Natural killer cell treated with Interleukin-12 subunit alpha and Interleukin-12 subunit beta and Interleukin-15 and Interleukin-18, amount 100 ng/mL, for 72 hours (primary cell): ENCODE measurements at regions not wholly inside any gene's neighbourhood (a gene's known extent, or its start where the extent isn't known, plus 50 kb on each side); places are given as distances from the start of the nearest gene placed in this dataset.
"Not testable (repeated sequence)": the region's sequence is repeated elsewhere in the genome, so short reads cannot be mapped to it uniquely, and the experiment has no call there.

ENCODE experiments used
- ATAC-seq, 2 donors: fragments of 150-1000 bp; cut with Tn5 transposase in 1 of 2; sonication (Bioruptor Pico), chemical (Tn5 transposase) in 1 of 2; 2 replicates each; pipeline ENCODE4 v1.10.0; 2021
- DNase-seq: peaks from one replicate; pipeline ENCODE4 v3.0.0; 2022; ENCODE audit warnings: low spot score
- H3K27ac Mint-ChIP-seq, 2 donors: 1 replicate in 1 of 2; 2 replicates in 1 of 2; pipeline ENCODE4 v1.8.0; 2022; ENCODE audit warnings: mixed read lengths in 2 of 2, mild to moderate bottlenecking in 1 of 2, moderate library complexity in 1 of 2
- H3K27me3 Mint-ChIP-seq, 2 donors: 1 replicate in 1 of 2; 2 replicates in 1 of 2; pipeline ENCODE4 v1.8.0; 2022; ENCODE audit warnings: mixed read lengths in 2 of 2
- H3K36me3 Mint-ChIP-seq: one replicate; pipeline ENCODE4 v1.8.0; 2022; ENCODE audit warnings: mixed read lengths
- H3K4me1 Mint-ChIP-seq, 2 donors: 1 replicate in 1 of 2; 2 replicates in 1 of 2; pipeline ENCODE4 v1.8.0; 2022; ENCODE audit warnings: low read depth in 2 of 2, mixed read lengths in 2 of 2, mild to moderate bottlenecking in 1 of 2
- H3K4me3 Mint-ChIP-seq: one replicate; pipeline ENCODE4 v1.8.0; 2022; ENCODE audit warnings: mixed read lengths
- H3K9me3 Mint-ChIP-seq: 2 replicates; pipeline ENCODE4 v1.8.0; 2022; ENCODE audit warnings: mixed read lengths

DNA sequence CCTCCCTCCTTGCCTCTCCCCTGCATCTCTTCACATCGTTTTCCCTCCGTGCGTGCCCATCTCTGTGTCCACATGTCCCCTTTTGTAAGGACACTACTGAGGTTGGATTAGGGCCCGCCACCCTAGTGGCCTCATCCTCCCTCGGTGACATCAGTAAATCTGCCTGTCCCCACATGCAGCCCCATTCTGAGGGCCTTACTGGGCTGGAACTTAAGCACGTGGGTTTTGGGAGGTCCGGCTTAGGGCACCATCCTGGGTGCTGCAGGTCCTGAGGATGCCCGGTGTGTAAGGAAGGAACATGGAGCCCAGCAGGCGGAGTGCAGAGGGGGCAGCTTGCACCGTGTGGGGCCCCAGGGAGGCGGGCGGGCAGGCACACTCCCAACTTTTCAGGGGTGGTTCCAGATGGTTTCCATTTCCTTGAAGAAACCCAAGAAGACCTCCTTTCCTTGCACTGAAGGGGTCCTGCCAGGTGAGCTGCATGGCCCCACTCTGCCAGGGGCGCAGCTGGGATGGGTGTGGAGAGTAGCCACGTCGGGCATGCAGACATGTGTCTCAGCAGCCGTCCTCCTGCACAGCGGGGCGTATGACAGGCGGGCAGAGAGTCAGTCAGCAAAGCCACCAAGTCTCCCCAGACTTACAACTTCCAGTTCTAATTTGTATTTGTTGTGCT lies 329.9 kb downstream of the QKI start:
- no peak overlapping the region for H3K4me3 Mint-ChIP-seq
- no peak for DNase-seq
- H3K36me3 Mint-ChIP-seq = no peaks in the 10 kb centered on the region
- no peaks in the 10 kb centered on the region for H3K27me3 Mint-ChIP-seq
- no peaks in the 10 kb centered on the region for H3K9me3 Mint-ChIP-seq
- H3K4me1 Mint-ChIP-seq = peaks cover under 1 to 15% of the 10 kb centered on the region in 2 donors
- no peak overlapping the region for H3K27ac Mint-ChIP-seq
- ATAC-seq = no peak

GRCh38 chr6:163743796-163744195 lies 329.3 kb downstream of the QKI start:
- no peaks in the 10 kb centered on the region for H3K27me3 Mint-ChIP-seq
- no peaks in the 10 kb centered on the region for H3K9me3 Mint-ChIP-seq
- no peak for DNase-seq
- peaks cover 2 to 15% of the 10 kb centered on the region in 2 donors for H3K4me1 Mint-ChIP-seq
- ATAC-seq = no peak
- H3K36me3 Mint-ChIP-seq = no peaks in the 10 kb centered on the region
- no peak overlapping the region for H3K4me3 Mint-ChIP-seq
- no peak overlapping the region for H3K27ac Mint-ChIP-seq

DNA sequence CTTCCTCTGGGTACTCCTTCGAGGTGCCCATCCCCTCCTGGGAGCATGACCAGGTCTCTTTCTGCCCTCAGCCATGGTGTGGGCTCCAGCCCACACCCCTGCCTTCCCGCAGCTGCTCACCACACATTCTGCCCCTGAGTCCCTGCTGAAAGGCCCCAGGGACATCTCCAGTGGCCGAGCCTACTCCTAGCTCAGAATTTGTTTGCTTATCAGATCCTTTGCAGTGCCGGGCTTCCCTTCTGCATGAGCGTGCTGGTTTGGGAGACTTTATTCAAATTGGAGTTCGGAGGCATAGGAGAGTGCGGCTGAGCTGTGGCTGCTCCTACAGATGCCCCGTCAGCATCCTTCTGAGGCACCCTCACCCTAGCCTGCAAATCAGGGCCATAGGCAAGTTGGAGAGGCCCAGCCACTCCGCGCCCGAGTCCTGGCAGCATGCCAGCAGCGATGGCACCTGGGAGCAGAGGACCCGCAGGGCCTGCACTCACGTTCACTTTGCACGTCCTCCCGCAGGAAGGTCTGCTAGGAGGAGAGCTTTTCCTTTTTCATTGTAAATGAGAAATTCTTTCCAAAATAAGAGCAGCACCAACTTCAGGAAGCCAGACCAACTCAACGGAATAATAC lies 327.3 kb downstream of the QKI start:
- H3K27me3 Mint-ChIP-seq = no peaks in the 10 kb centered on the region
- H3K9me3 Mint-ChIP-seq = no peaks in the 10 kb centered on the region
- ATAC-seq (no peak), DNase-seq (no peak)
- H3K4me3 Mint-ChIP-seq = no peak overlapping the region
- H3K27ac Mint-ChIP-seq = no peak overlapping the region
- peaks cover 5 to 8% of the 10 kb centered on the region in 2 donors for H3K4me1 Mint-ChIP-seq
- H3K36me3 Mint-ChIP-seq = no peaks in the 10 kb centered on the region

GRCh38 chr6:163741342-163741741 lies 326.8 kb downstream of the QKI start:
- Mint-ChIP-seq H3K27me3 (peaks cover 0 to 3% of the 10 kb centered on the region in 2 donors), H3K36me3 (no peaks in the 10 kb centered on the region), H3K4me3 (no peak overlapping the region), H3K27ac (no peak overlapping the region), H3K4me1 (peaks cover 3 to 8% of the 10 kb centered on the region in 2 donors), H3K9me3 (no peaks in the 10 kb centered on the region)
- DNase-seq = no peak
- ATAC-seq = no peak

DNA sequence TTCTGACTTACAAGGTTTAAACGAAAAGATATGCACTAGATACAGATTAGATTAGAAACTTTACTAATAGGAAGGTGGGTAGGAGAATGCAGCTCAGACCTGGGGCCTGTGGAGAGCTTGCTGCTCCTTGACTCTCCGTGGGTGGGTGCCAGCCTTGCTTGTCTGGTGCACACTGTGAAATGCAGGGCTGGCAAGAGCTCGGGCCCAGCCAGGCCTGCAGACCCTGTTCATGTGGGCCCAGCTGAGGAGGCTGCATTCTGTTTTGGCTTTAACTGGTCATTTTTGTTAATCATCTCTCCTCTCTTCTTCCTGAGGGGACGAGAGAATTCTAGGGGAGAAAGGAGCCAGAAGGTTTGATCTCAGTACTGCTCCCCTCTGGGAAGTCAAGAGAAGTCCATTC lies 325.4 kb downstream of the QKI start:
- Mint-ChIP-seq H3K4me3 (no peak overlapping the region), H3K4me1 (peaks cover 5 to 8% of the 10 kb centered on the region in 2 donors), H3K27ac (no peak overlapping the region), H3K9me3 (no peaks in the 10 kb centered on the region), H3K27me3 (peaks cover 0 to 3% of the 10 kb centered on the region in 2 donors), H3K36me3 (no peaks in the 10 kb centered on the region)
- ATAC-seq (no peak), DNase-seq (no peak)

GRCh38 chr6:163739408-163739725 lies 324.8 kb downstream of the QKI start:
- DNase-seq (no peak), ATAC-seq (no peak)
- Mint-ChIP-seq H3K4me1 (peaks cover 5 to 8% of the 10 kb centered on the region in 2 donors), H3K27ac (no peak overlapping the region), H3K4me3 (no peak overlapping the region), H3K9me3 (no peaks in the 10 kb centered on the region), H3K27me3 (peaks cover 0 to 3% of the 10 kb centered on the region in 2 donors), H3K36me3 (no peaks in the 10 kb centered on the region)

GRCh38 chr6:163738725-163739407 lies 324.3 kb downstream of the QKI start:
- no peak for ATAC-seq
- no peak for DNase-seq
- Mint-ChIP-seq H3K36me3 (no peaks in the 10 kb centered on the region), H3K4me3 (no peak overlapping the region), H3K27me3 (peaks cover 0 to 3% of the 10 kb centered on the region in 2 donors), H3K9me3 (no peaks in the 10 kb centered on the region), H3K4me1 (peaks cover 5 to 8% of the 10 kb centered on the region in 2 donors), H3K27ac (no peak overlapping the region)

DNA sequence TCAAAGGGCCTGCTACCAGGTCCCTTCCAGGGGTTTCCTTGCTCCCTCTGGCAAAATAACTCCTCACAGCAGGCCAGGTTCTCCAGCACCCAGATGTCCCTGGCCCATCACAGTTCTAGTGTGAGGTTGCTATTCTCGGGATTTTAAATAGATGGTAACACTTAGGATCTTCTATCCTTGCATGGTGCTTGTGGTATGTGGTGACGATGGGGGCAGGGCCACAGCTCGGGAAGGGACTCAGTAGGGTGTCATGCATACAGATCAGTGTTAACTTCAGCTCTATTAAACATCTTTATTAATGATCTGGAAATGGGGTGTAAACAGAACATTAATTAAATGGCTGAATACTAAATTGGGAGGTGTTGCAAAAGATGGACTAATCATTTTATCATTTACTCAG lies 323.8 kb downstream of the QKI start:
- DNase-seq (no peak), ATAC-seq (no peak)
- no peaks in the 10 kb centered on the region for H3K36me3 Mint-ChIP-seq
- peaks cover 0 to 3% of the 10 kb centered on the region in 2 donors for H3K27me3 Mint-ChIP-seq
- peaks cover 5 to 8% of the 10 kb centered on the region in 2 donors for H3K4me1 Mint-ChIP-seq
- H3K4me3 Mint-ChIP-seq = no peak overlapping the region
- H3K9me3 Mint-ChIP-seq = no peaks in the 10 kb centered on the region
- no peak overlapping the region for H3K27ac Mint-ChIP-seq

DNA sequence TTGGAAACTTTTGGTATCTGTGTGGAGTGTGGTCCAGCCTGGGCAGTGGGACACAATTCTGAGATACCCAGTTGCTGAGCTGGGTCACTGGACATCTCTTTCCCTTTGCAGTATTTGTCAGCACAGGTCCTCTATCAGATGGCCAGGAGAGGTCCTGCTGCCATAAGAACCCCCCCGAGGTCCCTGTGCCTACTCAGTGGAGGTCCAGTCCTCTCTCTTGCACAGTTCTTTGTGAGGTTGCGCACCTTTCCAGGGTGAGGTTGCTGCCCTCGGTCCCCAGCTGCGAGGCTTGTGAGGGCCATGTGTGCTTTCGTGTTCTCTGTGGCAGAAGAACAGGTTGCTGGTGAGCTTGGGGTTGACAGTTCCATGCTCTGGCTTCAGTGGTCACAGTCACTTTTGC lies 320.6 kb downstream of the QKI start:
- H3K27ac Mint-ChIP-seq = no peak overlapping the region
- no peaks in the 10 kb centered on the region for H3K36me3 Mint-ChIP-seq
- H3K4me1 Mint-ChIP-seq = peaks cover 5 to 8% of the 10 kb centered on the region in 2 donors
- DNase-seq (no peak), ATAC-seq (no peak)
- no peak overlapping the region for H3K4me3 Mint-ChIP-seq
- H3K9me3 Mint-ChIP-seq = no peaks in the 10 kb centered on the region
- H3K27me3 Mint-ChIP-seq = peaks cover 0 to 3% of the 10 kb centered on the region in 2 donors

- Mint-ChIP-seq H3K4me3 (no peak overlapping the region), H3K27me3 (peaks cover 0 to 3% of the 10 kb centered on the region in 2 donors), H3K27ac (no peak overlapping the region), H3K36me3 (no peaks in the 10 kb centered on the region), H3K9me3 (no peaks in the 10 kb centered on the region), H3K4me1 (peaks cover 0 to 15% of the 10 kb centered on the region in 2 donors)
- no peak for ATAC-seq
- DNase-seq = no peak
These were observed 318.5 kb downstream of the QKI start for GRCh38 chr6:163733061-163733460.

DNA sequence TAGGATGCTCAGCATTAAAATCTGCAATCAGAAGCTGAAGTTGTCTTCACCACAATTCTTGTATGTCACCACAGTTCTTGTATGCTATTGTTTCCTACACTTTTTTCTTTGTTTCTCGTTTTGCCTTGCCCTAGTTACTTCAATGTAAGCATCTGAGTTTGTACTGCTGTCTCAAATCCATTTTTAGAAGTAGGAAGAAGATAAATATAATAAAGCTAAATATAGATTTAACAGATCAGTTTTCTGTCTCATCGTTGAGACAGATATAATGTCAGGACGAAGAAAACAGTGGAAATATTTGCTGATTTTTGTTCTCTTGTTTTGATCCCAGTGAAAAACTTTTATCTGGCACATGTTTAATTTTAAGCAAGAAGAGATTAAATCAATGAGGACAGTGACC lies 318.0 kb downstream of the QKI start:
- no peaks in the 10 kb centered on the region for H3K9me3 Mint-ChIP-seq
- DNase-seq (no peak), ATAC-seq (no peak)
- no peaks in the 10 kb centered on the region for H3K36me3 Mint-ChIP-seq
- H3K27me3 Mint-ChIP-seq = peaks cover 0 to 3% of the 10 kb centered on the region in 2 donors
- no peak overlapping the region for H3K27ac Mint-ChIP-seq
- H3K4me3 Mint-ChIP-seq = no peak overlapping the region
- H3K4me1 Mint-ChIP-seq = peaks cover 0 to 17% of the 10 kb centered on the region in 2 donors

DNA sequence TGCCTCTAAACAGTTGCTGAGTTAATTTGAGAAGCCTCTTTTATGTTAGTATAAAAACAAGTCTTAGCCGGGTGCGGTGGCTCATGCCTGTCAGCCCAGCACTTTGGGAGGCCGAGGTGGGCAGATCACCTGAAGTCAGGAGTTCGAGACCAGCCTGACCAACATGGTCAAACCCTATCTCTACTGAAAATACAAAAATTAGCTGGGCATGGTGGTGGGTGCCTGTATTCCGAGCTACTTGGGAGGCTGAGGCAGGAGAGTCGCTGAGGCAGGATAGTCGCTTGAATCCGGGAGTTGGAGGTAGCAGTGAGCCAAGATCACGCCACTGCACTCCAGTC lies 317.5 kb downstream of the QKI start:
- not testable (repeated sequence) for ATAC-seq

GRCh38 chr6:163731215-163732013 lies 316.9 kb downstream of the QKI start:
- Mint-ChIP-seq H3K9me3 (no peaks in the 10 kb centered on the region), H3K36me3 (no peaks in the 10 kb centered on the region), H3K27me3 (no peaks in the 10 kb centered on the region), H3K27ac (no peak overlapping the region), H3K4me1 (peaks cover 0 to 20% of the 10 kb centered on the region in 2 donors), H3K4me3 (no peak overlapping the region)
- DNase-seq (no peak), ATAC-seq (no peak)

More for the DNA sequence above, 317.5 kb downstream of the QKI start:
- H3K27me3 Mint-ChIP-seq, DNase-seq, H3K4me3 Mint-ChIP-seq, H3K9me3 Mint-ChIP-seq, H3K27ac Mint-ChIP-seq, H3K36me3 Mint-ChIP-seq: not testable (repeated sequence)
- H3K4me1 Mint-ChIP-seq = peaks cover 0 to 20% of the 10 kb centered on the region in 2 donors
